GM12875 (cell line): ENCODE measurements at regions not wholly inside any gene's neighbourhood (a gene's known extent, or its start where the extent isn't known, plus 50 kb on each side); places are given as distances from the start of the nearest gene placed in this dataset.

Source experiments
- H3K4me3 ChIP-seq: one replicate; pipeline ENCODE4 v1.5.1; 2011; ENCODE audit warnings: low read depth, low read length, control low read depth
- TF ChIP-seq, protein P1 (sequence below): IDR thresholded peaks from 2 replicates; pipeline ENCODE4 v1.5.1; 2011; ENCODE audit warnings: low read depth, mild to moderate bottlenecking, control low read depth, inconsistent platforms, low read length, moderate library complexity, borderline replicate concordance; ENCODE audit not compliant: insufficient read depth

DNA sequence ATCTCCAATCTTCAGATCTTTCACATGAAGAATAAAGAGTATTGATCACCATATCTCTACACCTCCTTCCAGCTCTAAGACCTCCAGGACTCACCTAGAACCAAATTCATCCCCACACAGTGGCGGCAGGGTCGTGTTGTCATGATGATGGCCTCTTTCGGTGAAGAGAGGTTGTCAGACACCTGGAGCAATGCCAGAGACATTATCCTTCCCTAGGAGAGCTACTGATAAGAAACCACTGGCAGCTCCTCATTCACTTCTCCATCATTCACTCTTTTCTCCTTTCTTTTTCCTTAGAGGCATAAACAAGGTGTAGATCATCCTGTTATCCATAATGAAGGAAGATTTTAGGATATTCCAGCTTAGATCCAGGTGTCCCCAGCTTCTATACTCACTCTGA lies 197.9 kb upstream of the TNP1 start:
- no peak overlapping the region for H3K4me3 ChIP-seq
- TF ChIP-seq, protein P1, sequence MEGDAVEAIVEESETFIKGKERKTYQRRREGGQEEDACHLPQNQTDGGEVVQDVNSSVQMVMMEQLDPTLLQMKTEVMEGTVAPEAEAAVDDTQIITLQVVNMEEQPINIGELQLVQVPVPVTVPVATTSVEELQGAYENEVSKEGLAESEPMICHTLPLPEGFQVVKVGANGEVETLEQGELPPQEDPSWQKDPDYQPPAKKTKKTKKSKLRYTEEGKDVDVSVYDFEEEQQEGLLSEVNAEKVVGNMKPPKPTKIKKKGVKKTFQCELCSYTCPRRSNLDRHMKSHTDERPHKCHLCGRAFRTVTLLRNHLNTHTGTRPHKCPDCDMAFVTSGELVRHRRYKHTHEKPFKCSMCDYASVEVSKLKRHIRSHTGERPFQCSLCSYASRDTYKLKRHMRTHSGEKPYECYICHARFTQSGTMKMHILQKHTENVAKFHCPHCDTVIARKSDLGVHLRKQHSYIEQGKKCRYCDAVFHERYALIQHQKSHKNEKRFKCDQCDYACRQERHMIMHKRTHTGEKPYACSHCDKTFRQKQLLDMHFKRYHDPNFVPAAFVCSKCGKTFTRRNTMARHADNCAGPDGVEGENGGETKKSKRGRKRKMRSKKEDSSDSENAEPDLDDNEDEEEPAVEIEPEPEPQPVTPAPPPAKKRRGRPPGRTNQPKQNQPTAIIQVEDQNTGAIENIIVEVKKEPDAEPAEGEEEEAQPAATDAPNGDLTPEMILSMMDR, result no peak

DNA sequence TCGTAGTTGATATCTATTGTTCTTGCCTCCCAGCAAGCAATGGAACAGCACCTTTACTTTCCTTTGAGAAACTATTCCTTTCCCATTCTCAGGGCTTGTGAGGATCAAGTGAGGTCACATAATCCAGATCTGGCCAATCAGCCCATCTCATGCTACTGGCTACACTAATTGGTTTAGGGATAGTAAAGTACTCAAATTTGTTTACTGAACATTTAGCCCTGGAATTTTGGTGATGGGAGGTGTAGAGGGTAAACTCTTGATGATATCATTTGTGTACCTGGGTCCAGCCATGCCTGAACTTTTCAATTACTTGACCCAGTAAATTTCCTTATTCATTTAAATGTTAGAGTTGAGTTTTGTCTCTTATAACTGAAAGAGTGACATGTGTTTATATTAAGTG lies 195.8 kb upstream of the TNP1 start:
- TF ChIP-seq, protein P1, result no peak

DNA sequence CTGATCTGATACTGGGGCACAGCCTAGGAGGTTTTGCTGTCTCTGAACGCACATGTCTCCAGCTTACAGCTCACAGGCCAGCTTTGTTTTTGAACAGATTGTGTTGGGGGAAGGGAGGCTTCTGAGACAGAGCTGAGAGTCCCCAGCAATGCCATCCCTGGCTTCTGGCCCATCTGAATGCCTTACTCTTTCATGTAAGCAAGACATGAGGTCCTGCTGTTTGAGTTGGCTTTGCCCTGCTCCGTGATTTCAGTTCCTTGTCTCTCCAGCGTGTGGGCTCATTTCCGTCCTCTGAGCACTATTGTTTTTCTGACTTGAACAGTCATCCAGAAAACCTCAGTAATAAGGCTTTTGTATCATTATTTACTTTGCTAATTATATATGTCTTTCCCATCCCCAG lies 194.9 kb upstream of the TNP1 start:
- TF ChIP-seq, protein P1, result no peak

More for the DNA sequence above, 195.8 kb upstream of the TNP1 start:
- no peak overlapping the region for H3K4me3 ChIP-seq

DNA sequence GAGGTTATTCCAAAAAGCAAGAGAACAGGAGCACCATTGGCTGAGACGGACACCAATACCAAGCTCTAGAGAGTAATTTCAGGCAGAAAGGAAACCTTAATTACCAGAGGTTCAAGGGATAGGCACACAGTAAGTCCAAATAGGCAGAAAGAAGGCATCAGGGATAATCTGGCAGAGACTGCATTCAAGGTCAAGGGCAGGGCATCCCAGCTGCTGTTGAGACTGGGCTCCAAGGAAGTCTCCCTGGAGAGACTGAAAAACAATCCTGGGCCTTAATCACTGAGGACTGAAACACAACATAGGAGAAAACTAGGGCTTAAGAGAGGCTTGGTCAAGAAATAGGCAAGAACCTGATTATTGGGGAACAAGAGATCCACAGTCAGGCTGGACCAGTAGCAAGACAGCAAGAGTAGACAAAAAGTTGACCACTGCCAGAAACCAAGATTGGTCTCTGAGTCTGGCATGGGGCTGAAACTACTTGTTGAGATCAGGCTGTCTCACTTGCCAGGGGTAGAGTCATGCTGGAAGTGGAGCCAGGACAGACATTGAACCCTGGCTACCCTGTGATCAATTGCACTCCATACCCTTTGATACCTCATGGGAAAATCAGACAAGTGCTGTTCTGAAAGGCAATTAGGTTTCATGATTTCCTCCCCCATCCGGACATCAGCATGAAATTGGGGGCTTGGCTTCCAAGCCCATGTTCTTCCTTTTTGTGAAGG lies 193.2 kb upstream of the TNP1 start:
- TF ChIP-seq, protein P1, result no peak
- no peak overlapping the region for H3K4me3 ChIP-seq

More for the DNA sequence above, 194.9 kb upstream of the TNP1 start:
- no peak overlapping the region for H3K4me3 ChIP-seq

DNA sequence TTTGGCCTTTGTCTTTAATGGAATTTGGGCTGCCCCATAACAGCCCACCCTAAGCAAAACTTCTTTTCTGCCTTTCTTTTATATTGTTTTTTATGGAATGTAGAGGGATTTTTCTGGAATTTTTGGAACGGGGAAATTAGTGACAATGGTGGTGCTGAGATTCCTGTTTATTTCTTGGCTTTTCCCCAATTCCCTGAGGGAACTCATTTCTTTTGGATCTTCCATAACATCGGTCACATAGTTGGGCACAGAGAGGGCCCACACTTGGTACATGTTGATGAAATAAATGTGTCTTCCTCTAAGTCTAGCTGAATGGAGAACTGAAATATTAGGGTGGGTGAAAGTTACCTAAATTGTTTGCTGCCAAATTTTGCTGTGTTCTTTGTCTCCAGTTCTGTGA lies 191.6 kb upstream of the TNP1 start:
- TF ChIP-seq, protein P1, result no peak

DNA sequence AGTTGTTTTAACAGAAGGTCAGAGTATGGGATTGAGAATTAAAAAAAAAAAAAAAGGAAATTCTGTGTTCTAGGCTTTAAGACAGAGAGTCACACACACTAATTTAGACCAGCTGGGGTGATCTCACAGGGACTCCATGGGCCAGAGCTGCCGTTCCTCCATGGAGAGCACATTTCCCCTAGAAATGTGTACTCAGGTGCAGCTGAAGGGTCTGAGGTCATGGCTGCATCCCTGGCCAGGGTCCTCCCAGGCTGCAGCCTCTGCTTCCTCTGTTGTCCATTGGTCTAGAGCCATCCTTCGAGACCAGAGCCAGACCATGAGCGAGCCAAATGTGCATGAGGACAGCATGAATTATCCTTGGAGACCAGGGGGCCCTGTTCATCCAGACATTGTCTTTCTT lies 190.1 kb upstream of the TNP1 start:
- H3K4me3 ChIP-seq, result no peak overlapping the region
- TF ChIP-seq, protein P1, result no peak

More for the DNA sequence above, 191.6 kb upstream of the TNP1 start:
- no peak overlapping the region for H3K4me3 ChIP-seq

DNA sequence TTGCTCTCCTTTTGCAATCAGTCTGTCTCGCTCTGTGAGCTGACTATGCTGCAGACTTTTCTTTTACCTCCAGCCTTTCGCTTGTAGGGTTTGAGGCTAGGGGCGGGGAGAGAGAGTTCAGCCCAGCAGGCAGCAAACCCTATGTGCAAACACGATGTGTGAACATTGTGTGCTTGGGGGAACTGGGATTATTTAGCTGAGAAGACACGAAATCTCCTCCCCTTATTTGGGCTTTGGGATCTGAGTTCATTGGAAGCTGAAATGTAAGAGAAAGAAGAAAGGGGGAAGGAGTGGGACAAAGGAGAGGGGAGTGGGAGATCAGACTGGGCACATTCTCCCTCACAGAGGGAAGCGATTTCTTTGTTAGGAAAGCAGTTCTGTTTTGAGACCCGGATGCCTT lies 189.6 kb upstream of the TNP1 start:
- TF ChIP-seq, protein P1, result no peak
- H3K4me3 ChIP-seq, result no peak overlapping the region
